ENCODE measurements at regions not wholly inside any gene's neighbourhood (a gene's known extent, or its start where the extent isn't known, plus 50 kb on each side); places are given as distances from the start of the nearest gene placed in this dataset.

GRCh38 chr10:108465871-108466641, 1301.5 kb upstream of the SORCS1 start:
- no peak for TF ChIP-seq CTCF (IDR thresholded peaks at IDR 0.05; ENCODE audit: poor library complexity, severe bottlenecking)
- Histone ChIP-seq H3K36me3 (ENCODE audit: low read depth) (no peaks in the 10 kb centered on the region), H3K27ac (ENCODE audit: poor library complexity, severe bottlenecking) (no peak overlapping the region), H3K27me3 (ENCODE audit: insufficient read depth, poor library complexity, severe bottlenecking) (peaks cover 29% of the 10 kb centered on the region), H3K4me3 (ENCODE audit: severe bottlenecking) (peak overlapping the region; percentile 34), H3K9me3 (ENCODE audit: severe bottlenecking) (no peaks in the 10 kb centered on the region), H3K4me1 (ENCODE audit: insufficient read depth, poor library complexity, severe bottlenecking) (no peaks in the 10 kb centered on the region)
- peak; percentile 49 for DNase-seq (ENCODE audit: low spot score)
- peak; percentile 67 for ATAC-seq (ENCODE audit: low read depth)

GRCh38 chr10:108462005-108462404, 1297.5 kb upstream of the SORCS1 start:
- ATAC-seq (ENCODE audit: low read depth) (no peak), DNase-seq (ENCODE audit: low spot score) (no peak)
- no peak overlapping the region for H3K4me3 ChIP-seq (ENCODE audit: severe bottlenecking)
- H3K9me3 ChIP-seq (ENCODE audit: severe bottlenecking): no peaks in the 10 kb centered on the region
- H3K27ac ChIP-seq (ENCODE audit: poor library complexity, severe bottlenecking): no peak overlapping the region
- no peak for TF ChIP-seq CTCF (IDR thresholded peaks at IDR 0.05; ENCODE audit: poor library complexity, severe bottlenecking)
- H3K4me1 ChIP-seq (ENCODE audit: insufficient read depth, poor library complexity, severe bottlenecking): no peaks in the 10 kb centered on the region
- H3K27me3 ChIP-seq (ENCODE audit: insufficient read depth, poor library complexity, severe bottlenecking): peaks cover 21% of the 10 kb centered on the region
- no peaks in the 10 kb centered on the region for H3K36me3 ChIP-seq (ENCODE audit: low read depth)

DNA sequence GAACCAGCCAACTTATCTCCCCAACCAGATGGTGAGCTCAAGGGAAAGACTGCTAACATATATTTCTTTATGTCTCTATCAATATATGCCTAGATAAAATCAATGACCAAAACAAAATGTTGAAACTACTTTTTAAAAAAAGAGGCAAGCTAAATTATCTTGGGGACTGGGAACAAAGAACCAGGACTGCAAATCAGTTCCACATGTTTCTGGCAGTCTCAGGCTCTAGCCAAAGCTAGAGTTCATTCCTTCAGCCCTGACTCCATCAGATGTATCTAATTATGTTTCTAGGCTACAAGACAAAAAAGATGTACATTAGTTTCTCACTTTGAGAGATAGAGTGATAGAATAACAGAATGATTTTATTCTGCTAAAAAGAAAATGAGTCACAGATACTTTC, 1290.3 kb upstream of the SORCS1 start:
- Histone ChIP-seq H3K36me3 (ENCODE audit: low read depth) (no peaks in the 10 kb centered on the region), H3K9me3 (ENCODE audit: severe bottlenecking) (no peaks in the 10 kb centered on the region), H3K4me1 (ENCODE audit: insufficient read depth, poor library complexity, severe bottlenecking) (no peaks in the 10 kb centered on the region), H3K27me3 (ENCODE audit: insufficient read depth, poor library complexity, severe bottlenecking) (no peaks in the 10 kb centered on the region), H3K4me3 (ENCODE audit: severe bottlenecking) (no peak overlapping the region), H3K27ac (ENCODE audit: poor library complexity, severe bottlenecking) (no peak overlapping the region)
- no peak for TF ChIP-seq CTCF (IDR thresholded peaks at IDR 0.05; ENCODE audit: poor library complexity, severe bottlenecking)
- ATAC-seq (ENCODE audit: low read depth): no peak
- DNase-seq (ENCODE audit: low spot score): no peak

DNA sequence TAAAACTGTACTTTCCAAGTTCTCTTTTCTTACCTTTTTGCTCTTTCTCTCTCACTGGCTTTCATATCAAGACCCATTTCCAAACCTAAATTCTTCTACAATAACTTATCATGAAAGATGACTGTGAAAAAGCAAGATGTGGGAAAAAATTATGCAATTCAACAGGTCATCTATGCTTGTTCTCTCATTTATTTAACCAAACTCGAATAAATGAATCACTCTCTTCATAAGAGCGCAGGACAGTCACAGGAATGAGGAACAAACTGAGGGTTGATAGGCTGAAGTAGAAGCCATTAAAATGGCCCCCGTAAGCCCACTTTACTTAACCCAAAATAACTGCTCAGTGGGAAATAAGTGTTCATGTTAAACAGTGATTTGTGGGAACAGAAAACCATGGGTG, 1289.7 kb upstream of the SORCS1 start:
- Histone ChIP-seq H3K27me3 (ENCODE audit: insufficient read depth, poor library complexity, severe bottlenecking) (no peaks in the 10 kb centered on the region), H3K27ac (ENCODE audit: poor library complexity, severe bottlenecking) (no peak overlapping the region), H3K4me1 (ENCODE audit: insufficient read depth, poor library complexity, severe bottlenecking) (no peaks in the 10 kb centered on the region), H3K9me3 (ENCODE audit: severe bottlenecking) (no peaks in the 10 kb centered on the region), H3K36me3 (ENCODE audit: low read depth) (no peaks in the 10 kb centered on the region), H3K4me3 (ENCODE audit: severe bottlenecking) (no peak overlapping the region)
- DNase-seq (ENCODE audit: low spot score) (no peak), ATAC-seq (ENCODE audit: low read depth) (no peak)
- TF ChIP-seq CTCF (IDR thresholded peaks at IDR 0.05; ENCODE audit: poor library complexity, severe bottlenecking): no peak

DNA sequence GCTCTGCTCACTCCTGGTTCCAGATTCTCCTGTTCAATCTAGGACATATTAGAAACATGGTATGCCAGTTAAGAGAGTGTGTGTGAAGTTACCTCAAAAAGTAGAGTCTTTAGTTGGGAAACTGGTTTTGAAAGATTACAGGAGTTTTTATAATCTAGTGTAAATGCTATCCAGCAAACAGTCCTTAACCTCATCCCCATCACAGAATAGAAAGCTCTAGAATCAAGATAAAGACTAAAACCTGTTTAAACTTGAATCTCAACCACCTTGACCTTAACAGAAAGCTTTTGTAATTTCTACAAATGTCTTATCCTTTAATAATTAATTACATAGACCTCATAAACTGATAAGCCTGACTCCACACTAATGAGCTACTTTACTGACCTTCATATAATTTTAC, 1288.7 kb upstream of the SORCS1 start:
- Histone ChIP-seq H3K4me1 (ENCODE audit: insufficient read depth, poor library complexity, severe bottlenecking) (no peaks in the 10 kb centered on the region), H3K27me3 (ENCODE audit: insufficient read depth, poor library complexity, severe bottlenecking) (no peaks in the 10 kb centered on the region), H3K9me3 (ENCODE audit: severe bottlenecking) (no peaks in the 10 kb centered on the region), H3K4me3 (ENCODE audit: severe bottlenecking) (no peak overlapping the region), H3K36me3 (ENCODE audit: low read depth) (no peaks in the 10 kb centered on the region), H3K27ac (ENCODE audit: poor library complexity, severe bottlenecking) (no peak overlapping the region)
- DNase-seq (ENCODE audit: low spot score) (no peak), ATAC-seq (ENCODE audit: low read depth) (no peak)
- TF ChIP-seq CTCF (IDR thresholded peaks at IDR 0.05; ENCODE audit: poor library complexity, severe bottlenecking): no peak
